BLaER1 (cell line): ENCODE measurements at regions not wholly inside any gene's neighbourhood (a gene's known extent, or its start where the extent isn't known, plus 50 kb on each side); places are given as distances from the start of the nearest gene placed in this dataset.
"Not testable (repeated sequence)": the region's sequence is repeated elsewhere in the genome, so short reads cannot be mapped to it uniquely, and the experiment has no call there.

Source experiments
- H3K27ac ChIP-seq: shearing (Covaris generic); formaldehyde crosslinking; 2 replicates; pipeline ENCODE4 v1.8.1; 2022
- H3K27me3 ChIP-seq: shearing (Covaris generic); formaldehyde crosslinking; 2 replicates; pipeline ENCODE4 v1.8.1; 2022
- H3K36me3 ChIP-seq: shearing (Covaris generic); formaldehyde crosslinking; 2 replicates; pipeline ENCODE4 v1.8.1; 2022
- H3K4me1 ChIP-seq: shearing (Covaris generic); formaldehyde crosslinking; 2 replicates; pipeline ENCODE4 v1.8.1; 2022
- H3K4me2 ChIP-seq: shearing (Covaris generic); formaldehyde crosslinking; 2 replicates; pipeline ENCODE4 v1.8.1; 2022
- H3K4me3 ChIP-seq: shearing (Covaris generic); formaldehyde crosslinking; 2 replicates; pipeline ENCODE4 v1.8.1; 2022
- H3K9ac ChIP-seq: shearing (Covaris generic); formaldehyde crosslinking; 2 replicates; pipeline ENCODE4 v1.8.1; 2022
- H3K9me3 ChIP-seq: shearing (Covaris generic); formaldehyde crosslinking; 2 replicates; pipeline ENCODE4 v1.8.1; 2022
- H4K20me1 ChIP-seq: shearing (Covaris generic); formaldehyde crosslinking; 2 replicates; pipeline ENCODE4 v1.8.1; 2022
- Cebpa-rat ChIP-seq: shearing (Covaris generic); IDR thresholded peaks from 2 replicates; pipeline ENCODE4 v1.8.1; 2022

- no peak for TF ChIP-seq Cebpa-rat
- Histone ChIP-seq H3K36me3 (no peaks in the 10 kb centered on the region), H3K9me3 (no peaks in the 10 kb centered on the region), H3K4me3 (no peak overlapping the region), H3K27ac (no peak overlapping the region), H3K4me1 (no peaks in the 10 kb centered on the region), H3K4me2 (no peak overlapping the region), H3K27me3 (no peaks in the 10 kb centered on the region), H4K20me1 (no peaks in the 10 kb centered on the region), H3K9ac (no peak overlapping the region)
These were observed 589.2 kb upstream of the MAN1A1 start for GRCh38 chr6:119938752-119939151.

GRCh38 chr6:119934816-119935215 is 585.3 kb upstream of the MAN1A1 start:
- no peak for TF ChIP-seq Cebpa-rat

GRCh38 chr6:119929121-119929520 is 579.6 kb upstream of the MAN1A1 start:
- no peaks in the 10 kb centered on the region for H3K36me3 ChIP-seq
- H3K27ac ChIP-seq, result no peak overlapping the region
- no peak overlapping the region for H3K4me2 ChIP-seq
- H3K4me1 ChIP-seq, result no peaks in the 10 kb centered on the region
- no peaks in the 10 kb centered on the region for H3K27me3 ChIP-seq
- H4K20me1 ChIP-seq, result no peaks in the 10 kb centered on the region
- H3K4me3 ChIP-seq, result no peak overlapping the region
- H3K9ac ChIP-seq, result no peak overlapping the region
- TF ChIP-seq Cebpa-rat, result no peak
- peaks cover 21% of the 10 kb centered on the region for H3K9me3 ChIP-seq

More at GRCh38 chr6:119934816-119935215, 585.3 kb upstream of the MAN1A1 start:
- H3K9ac ChIP-seq, result no peak overlapping the region
- no peaks in the 10 kb centered on the region for H3K4me1 ChIP-seq
- H3K9me3 ChIP-seq, result no peaks in the 10 kb centered on the region
- H3K4me2 ChIP-seq, result no peak overlapping the region
- no peaks in the 10 kb centered on the region for H3K27me3 ChIP-seq
- H3K36me3 ChIP-seq, result no peaks in the 10 kb centered on the region
- H4K20me1 ChIP-seq, result no peaks in the 10 kb centered on the region
- no peak overlapping the region for H3K4me3 ChIP-seq
- H3K27ac ChIP-seq, result no peak overlapping the region

- H3K9me3 ChIP-seq, result peaks cover 47% of the 10 kb centered on the region
- H3K36me3 ChIP-seq, H3K4me3 ChIP-seq: not testable (repeated sequence)
These were observed 575.3 kb upstream of the MAN1A1 start for GRCh38 chr6:119924888-119925287.

DNA sequence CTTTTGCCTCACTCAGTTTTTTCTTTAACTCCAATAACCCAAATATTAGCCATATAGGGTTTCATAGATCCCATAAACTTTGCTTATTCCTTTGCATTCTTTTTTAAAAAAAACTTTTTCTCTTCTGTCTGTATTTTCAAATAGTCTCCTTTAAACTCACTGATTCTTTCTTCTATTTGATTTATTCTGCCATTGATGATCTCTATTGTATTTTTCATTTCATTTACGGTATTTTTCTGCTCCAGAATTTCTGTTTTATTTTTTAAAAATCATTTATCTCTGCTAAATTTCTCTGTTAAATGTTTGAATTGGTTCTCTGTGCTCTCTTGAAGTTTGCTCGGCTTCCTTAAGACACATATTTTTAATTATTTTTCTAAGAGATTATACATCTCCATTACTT is 573.3 kb upstream of the MAN1A1 start:
- no peak for TF ChIP-seq Cebpa-rat
- Histone ChIP-seq H3K9ac (no peak overlapping the region), H3K36me3 (no peaks in the 10 kb centered on the region), H3K4me3 (no peak overlapping the region), H3K9me3 (peaks cover 47% of the 10 kb centered on the region), H3K4me2 (no peak overlapping the region), H3K4me1 (no peaks in the 10 kb centered on the region), H3K27ac (no peak overlapping the region), H3K27me3 (no peaks in the 10 kb centered on the region), H4K20me1 (no peaks in the 10 kb centered on the region)

More at GRCh38 chr6:119924888-119925287, 575.3 kb upstream of the MAN1A1 start:
- not testable (repeated sequence) for H3K4me1 ChIP-seq, H3K27me3 ChIP-seq, H3K27ac ChIP-seq, H3K9ac ChIP-seq, H3K4me2 ChIP-seq, H4K20me1 ChIP-seq

DNA sequence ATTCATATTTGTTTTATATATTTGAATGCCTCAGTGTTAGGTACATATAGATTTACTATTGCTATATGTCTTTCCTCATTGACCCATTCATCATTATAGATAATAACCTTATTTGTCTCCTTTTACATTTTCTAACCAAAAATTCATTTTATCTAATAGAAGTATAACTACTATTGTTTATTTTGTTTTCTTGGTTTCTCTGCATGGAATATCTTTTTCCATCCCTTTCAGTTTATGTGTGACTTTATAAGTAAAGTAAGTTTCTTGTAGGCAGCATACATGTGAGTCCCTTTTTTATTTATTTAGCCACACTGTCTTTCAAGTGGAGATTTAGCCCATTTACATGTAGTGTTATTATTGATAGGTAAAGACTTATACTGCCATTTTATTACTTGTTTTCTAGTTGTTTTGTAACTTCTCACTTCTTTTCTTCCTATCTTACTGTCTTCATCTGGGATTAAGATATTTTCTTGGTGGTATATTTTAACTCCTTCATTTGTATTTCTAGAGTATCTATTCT is 572.0 kb upstream of the MAN1A1 start:
- TF ChIP-seq Cebpa-rat, result no peak
- Histone ChIP-seq H3K4me3 (no peak overlapping the region), H3K36me3 (no peaks in the 10 kb centered on the region)

GRCh38 chr6:119917186-119917585 is 567.6 kb upstream of the MAN1A1 start:
- no peak overlapping the region for H3K4me2 ChIP-seq
- no peak for TF ChIP-seq Cebpa-rat
- no peak overlapping the region for H3K27ac ChIP-seq
- H3K9ac ChIP-seq, result no peak overlapping the region
- H3K27me3 ChIP-seq, result no peaks in the 10 kb centered on the region
- no peaks in the 10 kb centered on the region for H3K4me1 ChIP-seq
- H4K20me1 ChIP-seq, result no peaks in the 10 kb centered on the region
- H3K4me3 ChIP-seq, result no peak overlapping the region
- H3K9me3 ChIP-seq, result peaks cover 8% of the 10 kb centered on the region; the same call in 1 of the 2 replicates
- no peaks in the 10 kb centered on the region for H3K36me3 ChIP-seq

More for the DNA sequence above, 572.0 kb upstream of the MAN1A1 start:
- no peak overlapping the region for H3K9ac ChIP-seq
- H3K4me1 ChIP-seq, result no peaks in the 10 kb centered on the region
- H3K27ac ChIP-seq, result no peak overlapping the region
- H3K27me3 ChIP-seq, result no peaks in the 10 kb centered on the region
- no peaks in the 10 kb centered on the region for H4K20me1 ChIP-seq
- peaks cover 47% of the 10 kb centered on the region for H3K9me3 ChIP-seq
- no peak overlapping the region for H3K4me2 ChIP-seq

GRCh38 chr6:119915971-119916370 is 566.4 kb upstream of the MAN1A1 start:
- H3K27me3 ChIP-seq, result no peaks in the 10 kb centered on the region
- H3K36me3 ChIP-seq, result no peaks in the 10 kb centered on the region
- no peaks in the 10 kb centered on the region for H3K9me3 ChIP-seq
- H3K4me2 ChIP-seq, result no peak overlapping the region
- H3K27ac ChIP-seq, result no peak overlapping the region
- no peaks in the 10 kb centered on the region for H3K4me1 ChIP-seq
- no peak overlapping the region for H3K9ac ChIP-seq
- TF ChIP-seq Cebpa-rat, result no peak
- no peaks in the 10 kb centered on the region for H4K20me1 ChIP-seq
- no peak overlapping the region for H3K4me3 ChIP-seq

- Histone ChIP-seq H4K20me1 (no peaks in the 10 kb centered on the region), H3K4me2 (no peak overlapping the region), H3K27me3 (no peaks in the 10 kb centered on the region), H3K4me3 (no peak overlapping the region), H3K9me3 (no peaks in the 10 kb centered on the region), H3K4me1 (no peaks in the 10 kb centered on the region), H3K9ac (no peak overlapping the region), H3K27ac (no peak overlapping the region), H3K36me3 (no peaks in the 10 kb centered on the region)
- no peak for TF ChIP-seq Cebpa-rat
These were observed 558.6 kb upstream of the MAN1A1 start for GRCh38 chr6:119908157-119908556.

GRCh38 chr6:119902681-119903080 is 553.1 kb upstream of the MAN1A1 start:
- Histone ChIP-seq H3K9ac (no peak overlapping the region), H3K27me3 (no peaks in the 10 kb centered on the region), H3K4me2 (peak overlapping the region; percentile 12; the same call in 1 of the 2 replicates), H3K27ac (no peak overlapping the region), H3K9me3 (no peaks in the 10 kb centered on the region), H3K4me1 (peaks cover 6% of the 10 kb centered on the region; the same call in 1 of the 2 replicates), H3K4me3 (no peak overlapping the region), H4K20me1 (no peaks in the 10 kb centered on the region), H3K36me3 (no peaks in the 10 kb centered on the region)
- TF ChIP-seq Cebpa-rat, result no peak

GRCh38 chr6:119896806-119897205 is 547.2 kb upstream of the MAN1A1 start:
- Histone ChIP-seq H3K27me3 (no peaks in the 10 kb centered on the region), H4K20me1 (no peaks in the 10 kb centered on the region), H3K27ac (no peak overlapping the region), H3K4me3 (no peak overlapping the region), H3K4me2 (no peak overlapping the region), H3K36me3 (no peaks in the 10 kb centered on the region), H3K9ac (no peak overlapping the region), H3K4me1 (no peaks in the 10 kb centered on the region), H3K9me3 (no peaks in the 10 kb centered on the region)
- TF ChIP-seq Cebpa-rat, result no peak
